ENCODE measurements at regions not wholly inside any gene's neighbourhood (a gene's known extent, or its start where the extent isn't known, plus 50 kb on each side); places are given as distances from the start of the nearest gene placed in this dataset.

GRCh38 chr21:27058673-27059605, 92.1 kb upstream of the ADAMTS5 start:
- H3K36me3 ChIP-seq = no peaks in the 10 kb centered on the region
- in situ Hi-C loops (cut with MboI; ENCODE audit: low pct_ligation_motif_present in 1 of 4, low pct_unique_long_range_greater_than_20kb in 1 of 4, low sequenced_read_pairs in 3 of 4) (no loop called here), intact Hi-C loops (cut with DNase I; ENCODE audit: low total_unique reads) (no loop called here)
- no peak overlapping the region for H3K4me3 ChIP-seq
- no peak for DNase-seq
- no peaks in the 10 kb centered on the region for H3K9me3 ChIP-seq
- TF ChIP-seq EP300 (IDR thresholded peaks at IDR 0.05; ENCODE audit: low read depth) = no peak
- no peak for TF ChIP-seq POLR2A (IDR thresholded peaks at IDR 0.05)
- TF ChIP-seq CTCF (IDR thresholded peaks at IDR 0.05) = no peak
- TF ChIP-seq POLR2AphosphoS5 (IDR thresholded peaks at IDR 0.05) = no peak
- H3K27me3 ChIP-seq = no peaks in the 10 kb centered on the region
- 80 to 85% methylated on average over 2 of the region's 2 CpGs for WGBS, 2 donors (ENCODE audit: low coverage in 1 of 2)
- no peak overlapping the region for H3K27ac ChIP-seq
- H3K4me1 ChIP-seq = no peaks in the 10 kb centered on the region

GRCh38 chr21:27057997-27058396, 91.1 kb upstream of the ADAMTS5 start:
- Histone ChIP-seq H3K9me3 (no peaks in the 10 kb centered on the region), H3K4me3 (no peak overlapping the region), H3K27me3 (no peaks in the 10 kb centered on the region), H3K27ac (no peak overlapping the region), H3K36me3 (no peaks in the 10 kb centered on the region), H3K4me1 (no peaks in the 10 kb centered on the region)
- 60 to 70% methylated on average over 1 of the region's 1 CpG for WGBS, 2 donors (ENCODE audit: low coverage in 1 of 2)
- intact Hi-C loops (cut with DNase I; ENCODE audit: low total_unique reads) (no loop called here), in situ Hi-C loops (cut with MboI; ENCODE audit: low pct_ligation_motif_present in 1 of 4, low pct_unique_long_range_greater_than_20kb in 1 of 4, low sequenced_read_pairs in 3 of 4) (no loop called here)
- DNase-seq = no peak
- no peak for TF ChIP-seq CTCF (IDR thresholded peaks at IDR 0.05)

GRCh38 chr21:27047658-27048314, 80.9 kb upstream of the ADAMTS5 start:
- peak overlapping the region in 2 of 4 donors; percentile 32 to 50 for H3K27ac ChIP-seq
- TF ChIP-seq POLR2A (IDR thresholded peaks at IDR 0.05) = no peak
- H3K36me3 ChIP-seq = no peaks in the 10 kb centered on the region
- H3K4me1 ChIP-seq = peaks cover 0 to 3% (median 1%) of the 10 kb centered on the region in 4 donors
- H3K27me3 ChIP-seq = no peaks in the 10 kb centered on the region
- no peak for DNase-seq
- intact Hi-C loops (cut with DNase I; ENCODE audit: low total_unique reads) (no loop called here), in situ Hi-C loops (cut with MboI; ENCODE audit: low pct_ligation_motif_present in 1 of 4, low pct_unique_long_range_greater_than_20kb in 1 of 4, low sequenced_read_pairs in 3 of 4) (no loop called here)
- no peaks in the 10 kb centered on the region for H3K9me3 ChIP-seq
- H3K4me3 ChIP-seq = no peak overlapping the region

- in situ Hi-C loops (cut with MboI; ENCODE audit: low pct_ligation_motif_present in 1 of 4, low pct_unique_long_range_greater_than_20kb in 1 of 4, low sequenced_read_pairs in 3 of 4) (no loop called here), intact Hi-C loops (cut with DNase I; ENCODE audit: low total_unique reads) (no loop called here)
- WGBS, 2 donors (ENCODE audit: low coverage in 1 of 2) = 43 to 60% methylated on average over 2 to 3 of the region's 3 CpGs
- no peak for DNase-seq
- Histone ChIP-seq H3K27me3 (no peaks in the 10 kb centered on the region), H3K36me3 (no peaks in the 10 kb centered on the region), H3K4me3 (no peak overlapping the region), H3K9me3 (no peaks in the 10 kb centered on the region), H3K27ac (peak overlapping the region in 2 of 4 donors; percentile 32 to 50), H3K4me1 (peaks cover 0 to 3% (median 1%) of the 10 kb centered on the region in 4 donors)
- TF ChIP-seq EP300 (IDR thresholded peaks at IDR 0.05; ENCODE audit: low read depth) = no peak
- TF ChIP-seq POLR2A (IDR thresholded peaks at IDR 0.05) = no peak
- TF ChIP-seq CTCF (IDR thresholded peaks at IDR 0.05) = no peak
These were observed 80.4 kb upstream of the ADAMTS5 start for GRCh38 chr21:27047283-27047657.

Data from transverse colon (tissue), 4 donors.